Erythroblast (primary cell): ENCODE measurements at regions not wholly inside any gene's neighbourhood (a gene's known extent, or its start where the extent isn't known, plus 50 kb on each side); places are given as distances from the start of the nearest gene placed in this dataset.

Source experiments
- DNase-seq, 2 experiments: peaks; one replicate each; lab custom pipeline; 2025; lab: John Stamatoyannopoulos, UW
- GATA1 ChIP-seq: IDR thresholded peaks from 2 replicates; pipeline ENCODE4 v1.6.1; 2011; ENCODE audit warnings: low read depth, mild to moderate bottlenecking, control low read depth, low read length, moderate library complexity
- POLR2A ChIP-seq: IDR thresholded peaks from 2 replicates; pipeline ENCODE4 v1.6.1; 2011; ENCODE audit warnings: mild to moderate bottlenecking, low read length

GRCh38 chr18:43507842-43508481, 230.7 kb upstream of the SYT4 start:
- DNase-seq: no peak
- TF ChIP-seq POLR2A (no peak), GATA1 (no peak)

- DNase-seq: no peak
Measured at GRCh38 chr18:43514747-43515146, 237.5 kb upstream of the SYT4 start.

GRCh38 chr18:43515481-43515880, 238.2 kb upstream of the SYT4 start:
- no peak for TF ChIP-seq POLR2A
- TF ChIP-seq GATA1: no peak
- no peak for DNase-seq

More at GRCh38 chr18:43514747-43515146, 237.5 kb upstream of the SYT4 start:
- TF ChIP-seq GATA1 (no peak), POLR2A (no peak)

- no peak for DNase-seq
- TF ChIP-seq POLR2A (no peak), GATA1 (no peak)
Measured at GRCh38 chr18:43524260-43524659, 247.0 kb upstream of the SYT4 start.

- no peak for TF ChIP-seq GATA1
- no peak for TF ChIP-seq POLR2A
- no peak for DNase-seq
Measured at GRCh38 chr18:43525169-43525568, 247.9 kb upstream of the SYT4 start.

GRCh38 chr18:43526426-43527145, 249.3 kb upstream of the SYT4 start:
- no peak for DNase-seq
- TF ChIP-seq GATA1 (no peak), POLR2A (no peak)

- no peak for DNase-seq
- no peak for TF ChIP-seq POLR2A
- TF ChIP-seq GATA1: no peak
Measured at GRCh38 chr18:43531438-43531837, 254.1 kb upstream of the SYT4 start.

- TF ChIP-seq GATA1: no peak
- TF ChIP-seq POLR2A: no peak
- DNase-seq: no peak
Measured at GRCh38 chr18:43533371-43533770, 256.1 kb upstream of the SYT4 start.

- DNase-seq: no peak
- TF ChIP-seq POLR2A: no peak
- TF ChIP-seq GATA1: no peak
Measured at GRCh38 chr18:43534511-43534910, 257.2 kb upstream of the SYT4 start.

- no peak for TF ChIP-seq GATA1
- no peak for TF ChIP-seq POLR2A
- no peak for DNase-seq
Measured at GRCh38 chr18:43539862-43540261, 262.6 kb upstream of the SYT4 start.

GRCh38 chr18:43542016-43542415, 264.7 kb upstream of the SYT4 start:
- TF ChIP-seq GATA1: no peak
- no peak for TF ChIP-seq POLR2A
- no peak for DNase-seq

- TF ChIP-seq POLR2A (no peak), GATA1 (no peak)
- DNase-seq: no peak
Measured at GRCh38 chr18:43543236-43543635, 265.9 kb upstream of the SYT4 start.

- peak in 1 of 2 experiments; percentile 49 for DNase-seq
- no peak for TF ChIP-seq POLR2A
Measured at GRCh38 chr18:43547456-43547855, 270.2 kb upstream of the SYT4 start.

GRCh38 chr18:43559507-43559906, 282.2 kb upstream of the SYT4 start:
- no peak for DNase-seq
- TF ChIP-seq GATA1: no peak
- no peak for TF ChIP-seq POLR2A
